H1 (cell line): ENCODE measurements at regions not wholly inside any gene's neighbourhood (a gene's known extent, or its start where the extent isn't known, plus 50 kb on each side); places are given as distances from the start of the nearest gene placed in this dataset.

Source experiments
- SAP30 ChIP-seq: fragments of 300-600 bp; sonication (generic); IDR thresholded peaks from 2 replicates; pipeline ENCODE4 v1.7.1; 2012; ENCODE audit warnings: low read length, moderate library complexity, mild to moderate bottlenecking, inconsistent platforms; ENCODE audit not compliant: insufficient read depth, insufficient replicate concordance
- SP1 ChIP-seq: IDR thresholded peaks from 2 replicates; pipeline ENCODE4 v1.6.1; 2011; ENCODE audit warnings: low read depth, low read length
- TAF1 ChIP-seq: IDR thresholded peaks from 2 replicates; pipeline ENCODE4 v1.6.1; 2011; ENCODE audit warnings: mild to moderate bottlenecking, low read depth, low read length
- TF ChIP-seq, protein P1 (sequence below): IDR thresholded peaks from 2 replicates; pipeline ENCODE4 v1.6.1; 2012; ENCODE audit warnings: inconsistent platforms

DNA sequence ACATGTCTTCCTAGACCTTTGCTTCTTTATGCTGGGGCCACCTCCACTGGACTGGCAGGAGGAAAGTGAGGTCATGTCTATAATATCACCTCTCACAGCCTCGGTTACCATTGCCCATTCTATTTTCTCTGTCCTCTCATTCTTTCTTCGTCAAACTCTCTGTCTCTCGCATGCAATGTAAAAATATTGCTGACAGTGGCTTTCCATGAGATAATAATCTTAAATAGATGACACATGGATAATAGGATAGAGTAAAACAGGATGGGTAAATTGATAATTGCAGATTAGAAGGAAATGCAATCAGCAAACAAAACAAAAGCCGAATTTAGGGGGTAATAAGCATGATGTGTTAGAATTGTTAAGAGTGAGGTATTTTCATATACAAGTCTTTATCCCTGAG, 215.7 kb upstream of the PARD3B start (continued):
- TF ChIP-seq, protein P1, sequence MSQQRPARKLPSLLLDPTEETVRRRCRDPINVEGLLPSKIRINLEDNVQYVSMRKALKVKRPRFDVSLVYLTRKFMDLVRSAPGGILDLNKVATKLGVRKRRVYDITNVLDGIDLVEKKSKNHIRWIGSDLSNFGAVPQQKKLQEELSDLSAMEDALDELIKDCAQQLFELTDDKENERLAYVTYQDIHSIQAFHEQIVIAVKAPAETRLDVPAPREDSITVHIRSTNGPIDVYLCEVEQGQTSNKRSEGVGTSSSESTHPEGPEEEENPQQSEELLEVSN, result no peak
- no peak for TF ChIP-seq TAF1
- TF ChIP-seq SP1, result no peak
- no peak for TF ChIP-seq SAP30
